ENCODE measurements at regions not wholly inside any gene's neighbourhood (a gene's known extent, or its start where the extent isn't known, plus 50 kb on each side); places are given as distances from the start of the nearest gene placed in this dataset.
"Not testable (repeated sequence)": the region's sequence is repeated elsewhere in the genome, so short reads cannot be mapped to it uniquely, and the experiment has no call there.

DNA sequence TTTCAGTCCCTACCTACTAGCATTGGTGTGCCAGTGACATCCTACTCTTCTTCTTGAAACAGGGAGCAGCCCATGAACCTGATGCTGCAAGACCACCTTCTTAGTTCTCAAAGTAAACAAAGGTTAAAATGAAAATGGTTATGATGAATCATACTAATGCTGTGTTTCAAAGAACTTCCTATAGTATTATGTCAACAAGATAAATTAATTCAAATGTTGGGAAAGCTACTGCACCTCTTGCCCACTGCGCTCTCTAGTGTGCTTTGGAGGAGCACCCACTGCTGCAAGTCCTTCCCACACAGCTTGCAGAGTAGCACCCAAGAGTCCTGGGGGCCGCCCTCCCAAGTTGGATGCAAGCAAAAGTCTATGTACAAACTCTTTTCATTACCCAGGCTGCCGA lies 81.1 kb downstream of the CD200R1L start:
- no peak for DNase-seq (ENCODE audit: low read depth in 1 of 2, low spot score in 1 of 2)

DNA sequence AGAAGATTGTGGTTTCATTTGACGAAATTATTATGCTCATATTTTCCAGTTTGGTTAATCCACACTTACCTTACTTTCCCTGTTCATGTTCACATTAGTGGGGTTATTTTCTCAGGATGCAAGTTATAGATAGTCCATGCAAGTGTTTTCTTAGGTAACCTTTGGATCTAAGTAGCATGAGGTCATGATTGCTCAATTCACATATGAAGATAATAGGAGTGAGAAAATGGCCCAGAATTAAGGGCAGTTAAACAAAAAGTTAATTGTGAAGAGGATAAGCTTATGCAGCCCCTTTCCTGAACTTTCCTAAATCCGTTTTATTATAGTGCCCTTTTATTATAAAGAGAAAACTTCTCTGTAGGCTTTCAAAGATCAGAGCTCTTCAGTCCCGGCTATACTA lies 83.4 kb downstream of the CD200R1L start:
- no peak for DNase-seq (ENCODE audit: low read depth in 1 of 2, low spot score in 1 of 2)

DNA sequence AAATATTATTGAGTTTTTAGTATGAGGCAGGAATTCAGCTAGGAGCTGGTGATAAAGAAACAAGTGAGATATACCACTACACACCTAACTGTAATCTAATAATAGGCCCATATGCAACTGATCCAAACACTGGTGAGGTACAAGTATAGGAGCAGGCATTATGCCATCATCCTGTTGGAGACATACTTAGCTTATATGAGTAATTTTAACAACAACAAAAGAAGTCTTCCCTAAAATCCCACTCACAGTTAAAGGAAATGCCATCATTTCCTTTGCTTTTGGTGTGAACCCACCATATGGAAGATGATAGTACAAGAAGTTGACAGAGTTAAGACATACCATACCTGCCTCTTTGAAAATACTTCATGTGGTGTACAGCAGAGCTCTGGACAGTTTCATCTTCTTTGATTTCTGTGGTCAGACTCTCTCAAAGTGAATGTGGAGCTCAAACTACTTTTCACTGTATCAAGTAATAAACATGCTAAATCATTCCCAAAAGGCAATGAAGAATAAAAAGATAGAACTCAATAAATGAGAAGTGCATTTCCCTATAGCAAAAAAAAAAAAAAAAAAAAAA lies 85.5 kb downstream of the CD200R1L start:
- DNase-seq (ENCODE audit: low read depth in 1 of 2, low spot score in 1 of 2) = no peak

GRCh38 chr3:112759681-112760080 lies 87.0 kb downstream of the CD200R1L start:
- no peak for DNase-seq (ENCODE audit: low read depth in 1 of 2, low spot score in 1 of 2)

- no peak for DNase-seq (ENCODE audit: low read depth in 1 of 2, low spot score in 1 of 2)
Measured at GRCh38 chr3:112759210-112759609, 87.5 kb downstream of the CD200R1L start.

GRCh38 chr3:112757197-112757596 lies 89.5 kb downstream of the CD200R1L start:
- DNase-seq (ENCODE audit: low read depth in 1 of 2, low spot score in 1 of 2) = no peak

GRCh38 chr3:112755845-112756613 lies 90.6 kb downstream of the CD200R1L start:
- DNase-seq (ENCODE audit: low read depth in 1 of 2, low spot score in 1 of 2) = no peak

DNA sequence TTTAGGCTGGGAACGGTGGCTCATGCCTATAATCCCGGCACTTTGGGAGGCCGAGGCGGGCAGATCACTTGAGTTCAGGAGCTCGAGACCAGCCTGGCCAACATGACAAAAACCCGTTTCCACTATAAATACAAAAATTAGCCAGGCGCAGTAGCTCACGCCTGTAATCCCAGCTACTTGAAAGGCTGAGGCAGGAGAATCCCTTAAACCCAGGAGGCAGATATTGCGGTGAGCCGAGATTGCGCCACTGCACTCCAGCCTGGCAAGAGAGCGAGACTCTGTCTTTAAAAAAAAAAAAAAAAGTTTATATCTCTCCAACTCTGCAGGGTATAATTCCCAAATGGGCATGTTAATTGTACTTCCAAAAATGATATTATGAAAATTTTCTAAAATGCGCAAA lies 91.6 kb downstream of the CD200R1L start:
- not testable (repeated sequence) for DNase-seq (ENCODE audit: low read depth in 1 of 2, low spot score in 1 of 2)

DNA sequence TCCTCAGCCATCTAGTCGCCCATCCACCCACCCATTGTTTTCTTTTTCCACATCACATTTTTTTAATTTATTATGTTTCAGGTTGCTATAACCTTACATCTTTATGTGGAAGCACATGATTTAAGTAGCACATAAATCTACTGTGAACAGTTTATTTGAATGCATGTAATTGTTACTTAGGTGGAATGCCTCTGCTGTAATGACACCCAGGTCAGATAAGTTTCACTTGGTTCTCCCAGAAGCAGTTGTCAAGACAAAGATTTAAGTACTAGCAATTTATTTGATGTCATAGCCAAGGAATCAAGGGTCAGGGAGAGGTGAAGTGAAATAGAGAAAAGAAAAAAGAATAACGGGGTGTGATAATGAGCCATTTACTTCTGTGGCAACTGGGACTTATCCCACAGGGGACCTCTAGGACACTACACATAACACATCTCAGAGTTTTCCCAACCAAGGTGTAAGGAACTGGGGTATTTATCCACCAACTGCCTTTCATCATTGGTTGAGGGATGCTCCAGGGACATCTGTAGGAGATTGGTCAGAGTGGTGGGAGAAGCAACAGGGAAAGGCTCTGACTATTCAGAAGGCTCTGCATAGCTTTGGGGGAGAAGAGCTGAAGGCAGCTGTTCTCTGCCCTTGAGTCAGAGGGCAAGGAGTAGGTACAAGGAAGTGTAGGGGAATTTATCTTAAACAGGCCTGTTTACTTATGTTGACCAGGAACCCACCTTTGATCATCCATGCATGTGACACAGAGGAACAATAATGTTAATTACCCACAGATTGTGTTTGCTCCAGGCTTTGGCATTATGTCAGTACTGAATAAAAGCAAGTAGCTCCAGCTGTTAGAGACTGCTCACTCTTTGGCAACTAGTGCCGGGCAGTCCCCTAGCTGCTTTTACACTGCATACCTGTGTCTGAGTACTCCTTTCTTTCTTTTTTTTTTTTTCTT lies 94.8 kb downstream of the CD200R1L start:
- DNase-seq (ENCODE audit: low read depth in 1 of 2, low spot score in 1 of 2) = no peak

GRCh38 chr3:112751061-112751460 lies 95.6 kb downstream of the CD200R1L start:
- DNase-seq (ENCODE audit: low read depth in 1 of 2, low spot score in 1 of 2) = no peak

DNA sequence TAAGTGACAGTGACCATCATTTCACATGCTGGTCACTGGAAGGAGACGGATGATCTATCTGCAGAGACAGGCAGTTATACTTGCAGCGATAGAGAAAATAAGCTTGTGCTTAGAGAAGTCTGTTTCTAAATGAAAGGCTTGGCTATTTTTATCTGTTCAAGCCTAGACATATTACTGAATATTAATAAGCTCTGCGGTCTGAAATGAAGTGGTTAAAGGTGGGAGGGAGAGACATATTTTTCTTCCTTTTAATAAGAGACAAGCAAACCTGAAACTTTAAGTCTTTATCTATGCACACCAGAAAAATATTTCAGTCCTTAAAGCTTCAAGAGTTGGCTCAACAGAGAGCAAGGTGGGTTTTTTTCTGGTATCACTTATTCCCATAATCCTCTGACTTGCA lies 99.0 kb downstream of the CD200R1L start:
- no peak for DNase-seq (ENCODE audit: low read depth in 1 of 2, low spot score in 1 of 2)

DNA sequence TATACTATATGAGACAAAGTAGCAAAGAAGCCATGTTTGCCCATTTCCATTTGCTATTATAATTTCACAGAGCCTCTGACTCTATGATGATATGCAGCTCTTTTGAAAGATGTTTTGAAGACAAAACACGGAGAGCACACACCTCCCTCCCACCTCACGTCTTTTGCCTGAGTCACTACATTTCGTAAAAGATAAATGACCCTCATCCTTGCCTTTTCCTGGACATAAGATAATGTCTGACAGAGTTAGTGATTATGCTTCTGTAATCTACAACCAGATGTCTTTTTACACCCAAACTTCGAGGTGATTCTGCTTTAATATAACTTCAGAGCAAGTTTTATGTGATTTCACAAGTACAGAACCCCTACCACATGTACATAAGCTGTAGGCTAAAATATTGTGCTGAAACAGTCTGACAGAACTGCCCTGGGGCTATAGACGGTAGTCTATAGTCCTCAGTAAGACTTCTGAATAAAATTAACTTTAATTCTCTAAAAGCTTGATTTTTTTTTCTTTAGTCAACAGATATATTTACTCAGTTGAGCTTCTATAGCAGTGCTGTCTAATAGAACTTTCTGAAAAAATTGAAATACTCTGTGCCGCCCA lies 99.9 kb downstream of the CD200R1L start:
- no peak for DNase-seq (ENCODE audit: low read depth in 1 of 2, low spot score in 1 of 2)

DNA sequence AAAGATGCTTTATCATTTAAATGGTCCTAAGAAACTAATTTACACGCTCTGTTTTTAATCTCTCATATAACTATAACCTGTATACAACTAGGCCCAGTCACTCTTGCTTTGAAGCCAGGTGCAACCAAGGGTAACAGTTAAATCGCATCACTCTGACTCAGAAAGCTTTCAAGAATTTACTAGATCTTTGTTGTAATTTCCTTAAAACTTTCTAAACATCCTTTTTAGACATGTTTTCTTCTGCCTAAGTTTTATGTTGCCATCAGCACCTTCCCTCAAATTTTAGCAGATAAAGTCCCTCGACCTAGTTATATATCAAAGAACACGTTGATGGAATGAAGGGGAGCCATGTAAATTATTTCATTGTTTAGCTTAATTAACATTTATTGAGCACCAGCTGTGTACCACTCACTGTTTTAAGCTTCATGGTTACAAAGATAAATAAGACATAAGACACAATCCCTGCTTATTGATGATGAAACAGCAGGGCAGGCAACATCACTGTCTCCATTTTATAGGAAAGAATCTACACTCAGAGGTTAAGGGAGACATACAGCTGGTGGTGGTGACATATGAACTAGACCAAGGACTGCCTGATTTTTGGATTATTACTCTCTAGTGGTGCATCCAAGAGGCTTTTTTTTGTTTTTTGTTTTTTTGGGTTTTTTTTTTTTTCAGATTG lies 101.0 kb downstream of the CD200R1L start:
- DNase-seq (ENCODE audit: low read depth in 1 of 2, low spot score in 1 of 2) = no peak

DNA sequence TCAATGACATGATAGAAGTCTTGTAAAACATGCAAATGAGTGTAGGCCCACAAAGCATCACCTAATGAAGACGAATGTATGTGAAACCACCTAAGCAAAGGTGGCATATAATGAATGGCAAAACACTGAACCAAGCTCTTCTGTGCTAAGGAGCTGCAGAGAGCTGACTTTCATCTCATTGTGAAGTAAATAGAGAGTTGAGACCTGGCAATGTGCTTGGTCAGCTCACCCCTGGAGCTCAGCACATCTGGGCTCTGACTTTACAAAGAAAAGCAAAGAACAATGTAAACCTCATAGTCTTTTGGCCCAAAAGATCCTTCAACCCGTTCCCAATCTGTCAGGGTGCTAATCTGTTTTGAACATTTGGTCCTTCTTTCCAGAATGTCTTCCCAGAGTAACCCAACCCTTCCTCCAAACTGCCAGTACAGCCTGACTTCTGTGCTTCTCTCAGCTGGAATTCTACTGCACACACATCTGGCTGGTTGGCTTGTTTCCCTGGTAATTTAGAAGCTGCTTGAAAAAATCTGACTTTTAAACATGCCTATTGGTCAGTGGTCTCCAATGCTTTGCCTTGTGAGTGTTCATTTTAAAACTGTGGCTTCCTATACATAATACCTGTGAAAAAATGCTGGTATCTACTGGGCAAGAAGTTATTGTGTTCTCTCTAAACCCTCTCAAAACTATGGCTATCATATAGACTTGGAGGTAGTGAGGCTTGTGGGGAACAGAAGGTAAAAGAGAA lies 101.7 kb downstream of the CD200R1L start:
- no peak for DNase-seq (ENCODE audit: low read depth in 1 of 2, low spot score in 1 of 2)

GRCh38 chr3:112744106-112744505 lies 102.6 kb downstream of the CD200R1L start:
- no peak for DNase-seq (ENCODE audit: low read depth in 1 of 2, low spot score in 1 of 2)

DNA sequence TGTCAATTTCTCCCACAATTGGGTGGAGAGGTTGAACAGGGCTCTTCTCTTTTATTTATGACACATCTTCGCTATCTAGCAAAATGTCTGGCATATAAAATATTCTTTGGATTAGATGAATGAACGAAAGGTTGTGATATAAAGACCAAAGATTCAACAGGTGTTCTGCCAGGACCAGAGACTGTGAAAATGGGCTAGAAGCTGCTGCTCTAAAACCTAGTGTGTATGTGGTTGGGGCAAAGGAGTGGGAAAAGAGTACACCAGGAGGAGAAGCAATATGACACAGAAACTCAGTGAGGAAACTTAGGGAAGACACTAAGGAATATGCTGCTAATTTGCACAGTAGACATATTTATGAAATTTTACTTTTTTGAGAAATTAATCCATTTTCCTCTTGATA lies 102.0 kb upstream of the CCDC80 start:
- DNase-seq (ENCODE audit: low read depth in 1 of 2, low spot score in 1 of 2) = no peak

- no peak for DNase-seq (ENCODE audit: low read depth in 1 of 2, low spot score in 1 of 2)
Measured at GRCh38 chr3:112741983-112742382, 101.0 kb upstream of the CCDC80 start.

DNA sequence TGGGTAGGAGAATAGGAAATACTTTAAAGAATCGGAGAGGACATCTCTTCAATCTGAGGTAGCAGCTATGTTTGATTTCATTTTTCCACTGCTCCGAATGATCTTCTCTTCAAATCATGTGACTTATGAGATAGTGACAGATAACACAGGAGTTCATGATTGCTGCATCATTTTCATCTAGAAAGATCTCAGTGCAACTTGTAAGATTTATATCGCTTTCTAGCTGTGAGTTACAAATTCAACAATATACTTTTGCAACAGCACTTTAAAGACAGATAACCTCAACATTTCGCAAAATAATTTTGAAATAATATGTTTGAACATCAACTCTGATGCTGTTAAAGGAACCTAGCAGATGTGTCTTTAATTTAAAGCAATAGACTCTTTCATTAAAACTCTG lies 99.9 kb upstream of the CCDC80 start:
- no peak for DNase-seq (ENCODE audit: low read depth in 1 of 2, low spot score in 1 of 2)

GRCh38 chr3:112739252-112739965 lies 98.5 kb upstream of the CCDC80 start:
- DNase-seq (ENCODE audit: low read depth in 1 of 2, low spot score in 1 of 2) = no peak

- no peak for DNase-seq (ENCODE audit: low read depth in 1 of 2, low spot score in 1 of 2)
Measured at GRCh38 chr3:112738366-112738765, 97.4 kb upstream of the CCDC80 start.

Measured in stimulated activated CD4-positive, alpha-beta T cell treated with anti-CD3 and anti-CD28 coated beads, Interleukin-15, amount 100 ng/mL, for 1 hour (primary cell).